ENCODE measurements at regions not wholly inside any gene's neighbourhood (a gene's known extent, or its start where the extent isn't known, plus 50 kb on each side); places are given as distances from the start of the nearest gene placed in this dataset.
"Not testable (repeated sequence)": the region's sequence is repeated elsewhere in the genome, so short reads cannot be mapped to it uniquely, and the experiment has no call there.

- TF ChIP-seq CTCF (IDR thresholded peaks at IDR 0.05; ENCODE audit: insufficient read depth, low read depth, low read length, missing control alignments), result no peak
- H3K4me3 ChIP-seq (ENCODE audit: low read length), result no peak overlapping the region
- DNase-seq (ENCODE audit: low read depth), result no peak
Measured at GRCh38 chr13:63279136-63279535, 1863.5 kb upstream of the PCDH20 start.

GRCh38 chr13:63274772-63275171 lies 1859.1 kb upstream of the PCDH20 start:
- TF ChIP-seq CTCF (IDR thresholded peaks at IDR 0.05; ENCODE audit: insufficient read depth, low read depth, low read length, missing control alignments), result no peak
- no peak overlapping the region for H3K4me3 ChIP-seq (ENCODE audit: low read length)
- no peak for DNase-seq (ENCODE audit: low read depth)

- no peak overlapping the region for H3K4me3 ChIP-seq (ENCODE audit: low read length)
- TF ChIP-seq CTCF (IDR thresholded peaks at IDR 0.05; ENCODE audit: insufficient read depth, low read depth, low read length, missing control alignments), result no peak
Measured at GRCh38 chr13:63249411-63250187, 1834.0 kb upstream of the PCDH20 start.

GRCh38 chr13:63236667-63237396 lies 1821.2 kb upstream of the PCDH20 start:
- not testable (repeated sequence) for DNase-seq (ENCODE audit: low read depth); H3K4me3 ChIP-seq (ENCODE audit: low read length)

More at GRCh38 chr13:63249411-63250187, 1834.0 kb upstream of the PCDH20 start:
- DNase-seq (ENCODE audit: low read depth), result no peak

GRCh38 chr13:63218596-63218995 lies 1802.9 kb upstream of the PCDH20 start:
- not testable (repeated sequence) for DNase-seq (ENCODE audit: low read depth); H3K4me3 ChIP-seq (ENCODE audit: low read length)

GRCh38 chr13:63209330-63210017 lies 1793.8 kb upstream of the PCDH20 start:
- TF ChIP-seq CTCF (IDR thresholded peaks at IDR 0.05; ENCODE audit: insufficient read depth, low read depth, low read length, missing control alignments), result no peak
- H3K4me3 ChIP-seq (ENCODE audit: low read length), result no peak overlapping the region
- DNase-seq (ENCODE audit: low read depth), result no peak

GRCh38 chr13:63208826-63209225 lies 1793.2 kb upstream of the PCDH20 start:
- no peak for DNase-seq (ENCODE audit: low read depth)
- no peak for TF ChIP-seq CTCF (IDR thresholded peaks at IDR 0.05; ENCODE audit: insufficient read depth, low read depth, low read length, missing control alignments)
- H3K4me3 ChIP-seq (ENCODE audit: low read length), result no peak overlapping the region

Measured in epithelial cell of esophagus (primary cell).